GM19438 (cell line): ENCODE measurements at regions not wholly inside any gene's neighbourhood (a gene's known extent, or its start where the extent isn't known, plus 50 kb on each side); places are given as distances from the start of the nearest gene placed in this dataset.

Experiments used
- ATAC-seq: cut with Tn5 transposase; IDR thresholded peaks from one replicate; pipeline ENCODE4 v1.9.1; 2021; ENCODE audit warnings: low read depth; ENCODE audit not compliant: unreplicated experiment

- ATAC-seq: no peak
These were observed 183.7 kb downstream of the BRD1 start for GRCh38 chr22:49643998-49644397.

- ATAC-seq: no peak
These were observed 184.2 kb downstream of the BRD1 start for GRCh38 chr22:49643466-49643865.

GRCh38 chr22:49642741-49643140, 184.9 kb downstream of the BRD1 start:
- ATAC-seq: no peak

GRCh38 chr22:49642331-49642730, 185.3 kb downstream of the BRD1 start:
- ATAC-seq: no peak

- no peak for ATAC-seq
These were observed 185.8 kb downstream of the BRD1 start for GRCh38 chr22:49641770-49642313.

- no peak for ATAC-seq
These were observed 187.1 kb downstream of the BRD1 start for GRCh38 chr22:49640366-49641095.

GRCh38 chr22:49639956-49640355, 187.7 kb downstream of the BRD1 start:
- ATAC-seq: no peak

- ATAC-seq: no peak
These were observed 188.9 kb downstream of the BRD1 start for GRCh38 chr22:49638788-49639187.

GRCh38 chr22:49638001-49638400, 189.7 kb downstream of the BRD1 start:
- no peak for ATAC-seq

GRCh38 chr22:49637255-49637760, 190.4 kb downstream of the BRD1 start:
- ATAC-seq: no peak

- no peak for ATAC-seq
These were observed 191.0 kb downstream of the BRD1 start for GRCh38 chr22:49636649-49637048.

- ATAC-seq: no peak
These were observed 191.5 kb downstream of the BRD1 start for GRCh38 chr22:49636214-49636613.

GRCh38 chr22:49634006-49634772, 193.5 kb downstream of the BRD1 start:
- ATAC-seq: no peak

- no peak for ATAC-seq
These were observed 194.7 kb downstream of the BRD1 start for GRCh38 chr22:49633010-49633324.

- ATAC-seq: no peak
These were observed 195.3 kb downstream of the BRD1 start for GRCh38 chr22:49632199-49633009.

- no peak for ATAC-seq
These were observed 197.2 kb downstream of the BRD1 start for GRCh38 chr22:49630448-49630946.

GRCh38 chr22:49629586-49630447, 197.9 kb downstream of the BRD1 start:
- no peak for ATAC-seq

- ATAC-seq: no peak
These were observed 198.5 kb downstream of the BRD1 start for GRCh38 chr22:49629261-49629570.

GRCh38 chr22:49628391-49629260, 199.0 kb downstream of the BRD1 start:
- ATAC-seq: no peak
